ENCODE measurements at regions not wholly inside any gene's neighbourhood (a gene's known extent, or its start where the extent isn't known, plus 50 kb on each side); places are given as distances from the start of the nearest gene placed in this dataset.

- TF ChIP-seq USF1 (IDR thresholded peaks at IDR 0.05) (no peak), ZBTB7A (IDR thresholded peaks at IDR 0.05; ENCODE audit: low read depth) (no peak), TCF12 (IDR thresholded peaks at IDR 0.05; ENCODE audit: low read depth) (no peak), CREB1 (IDR thresholded peaks at IDR 0.05; ENCODE audit: low read depth) (no peak), EP300 (IDR thresholded peaks at IDR 0.05; ENCODE audit: borderline replicate concordance) (no peak), RAD21 (IDR thresholded peaks at IDR 0.05; ENCODE audit: low read depth) (no peak), YY1 (IDR thresholded peaks at IDR 0.05; ENCODE audit: low read depth) (no peak), TAF1 (IDR thresholded peaks at IDR 0.05; ENCODE audit: low read depth) (no peak), CEBPB (IDR thresholded peaks at IDR 0.05) (no peak), TEAD4 (IDR thresholded peaks at IDR 0.05) (no peak)
- TF ChIP-seq, protein P1, sequence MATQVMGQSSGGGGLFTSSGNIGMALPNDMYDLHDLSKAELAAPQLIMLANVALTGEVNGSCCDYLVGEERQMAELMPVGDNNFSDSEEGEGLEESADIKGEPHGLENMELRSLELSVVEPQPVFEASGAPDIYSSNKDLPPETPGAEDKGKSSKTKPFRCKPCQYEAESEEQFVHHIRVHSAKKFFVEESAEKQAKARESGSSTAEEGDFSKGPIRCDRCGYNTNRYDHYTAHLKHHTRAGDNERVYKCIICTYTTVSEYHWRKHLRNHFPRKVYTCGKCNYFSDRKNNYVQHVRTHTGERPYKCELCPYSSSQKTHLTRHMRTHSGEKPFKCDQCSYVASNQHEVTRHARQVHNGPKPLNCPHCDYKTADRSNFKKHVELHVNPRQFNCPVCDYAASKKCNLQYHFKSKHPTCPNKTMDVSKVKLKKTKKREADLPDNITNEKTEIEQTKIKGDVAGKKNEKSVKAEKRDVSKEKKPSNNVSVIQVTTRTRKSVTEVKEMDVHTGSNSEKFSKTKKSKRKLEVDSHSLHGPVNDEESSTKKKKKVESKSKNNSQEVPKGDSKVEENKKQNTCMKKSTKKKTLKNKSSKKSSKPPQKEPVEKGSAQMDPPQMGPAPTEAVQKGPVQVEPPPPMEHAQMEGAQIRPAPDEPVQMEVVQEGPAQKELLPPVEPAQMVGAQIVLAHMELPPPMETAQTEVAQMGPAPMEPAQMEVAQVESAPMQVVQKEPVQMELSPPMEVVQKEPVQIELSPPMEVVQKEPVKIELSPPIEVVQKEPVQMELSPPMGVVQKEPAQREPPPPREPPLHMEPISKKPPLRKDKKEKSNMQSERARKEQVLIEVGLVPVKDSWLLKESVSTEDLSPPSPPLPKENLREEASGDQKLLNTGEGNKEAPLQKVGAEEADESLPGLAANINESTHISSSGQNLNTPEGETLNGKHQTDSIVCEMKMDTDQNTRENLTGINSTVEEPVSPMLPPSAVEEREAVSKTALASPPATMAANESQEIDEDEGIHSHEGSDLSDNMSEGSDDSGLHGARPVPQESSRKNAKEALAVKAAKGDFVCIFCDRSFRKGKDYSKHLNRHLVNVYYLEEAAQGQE (IDR thresholded peaks at IDR 0.05; ENCODE audit: low read depth) = no peak
These were observed 490.7 kb downstream of the NUP35 start for GRCh38 chr2:183614799-183615435.

DNA sequence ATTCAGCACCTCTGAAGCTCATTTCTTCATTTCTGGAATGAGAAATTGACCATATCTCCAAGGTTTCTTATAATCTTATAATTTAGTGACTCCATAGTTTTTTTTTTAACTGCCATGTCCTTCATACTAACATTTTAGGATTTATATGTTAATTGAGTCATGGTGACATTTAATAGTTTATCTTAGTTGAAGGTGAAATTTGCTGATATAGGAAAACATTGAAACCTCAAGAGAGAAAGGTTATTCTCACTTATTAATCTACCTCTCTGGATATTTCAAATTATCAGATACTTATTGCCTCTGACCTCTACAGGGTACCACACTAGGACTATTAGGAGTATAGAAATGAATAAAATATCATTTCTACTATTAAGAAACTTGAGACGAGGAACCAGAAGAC is 499.0 kb downstream of the NUP35 start:
- no peak for TF ChIP-seq TEAD4 (IDR thresholded peaks at IDR 0.05)
- TF ChIP-seq CEBPB (IDR thresholded peaks at IDR 0.05) = no peak
- TF ChIP-seq, protein P1 (IDR thresholded peaks at IDR 0.05; ENCODE audit: low read depth) = no peak
- TF ChIP-seq USF1 (IDR thresholded peaks at IDR 0.05) = no peak
- no peak for TF ChIP-seq EP300 (IDR thresholded peaks at IDR 0.05; ENCODE audit: borderline replicate concordance)
- TF ChIP-seq TCF12 (IDR thresholded peaks at IDR 0.05; ENCODE audit: low read depth) = no peak
- TF ChIP-seq FOXM1 (IDR thresholded peaks at IDR 0.05; ENCODE audit: borderline replicate concordance, low read depth) = no peak
- TF ChIP-seq YY1 (IDR thresholded peaks at IDR 0.05; ENCODE audit: low read depth) = no peak
- TF ChIP-seq RAD21 (IDR thresholded peaks at IDR 0.05; ENCODE audit: low read depth) = no peak
- no peak for TF ChIP-seq EGR1 (IDR thresholded peaks at IDR 0.05)
- TF ChIP-seq, protein P2, sequence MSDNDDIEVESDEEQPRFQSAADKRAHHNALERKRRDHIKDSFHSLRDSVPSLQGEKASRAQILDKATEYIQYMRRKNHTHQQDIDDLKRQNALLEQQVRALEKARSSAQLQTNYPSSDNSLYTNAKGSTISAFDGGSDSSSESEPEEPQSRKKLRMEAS (IDR thresholded peaks at IDR 0.05) = no peak

- no peak for TF ChIP-seq TCF12 (IDR thresholded peaks at IDR 0.05; ENCODE audit: low read depth)
- no peak for TF ChIP-seq YY1 (IDR thresholded peaks at IDR 0.05; ENCODE audit: low read depth)
- TF ChIP-seq CEBPB (IDR thresholded peaks at IDR 0.05) = no peak
- no peak for TF ChIP-seq EGR1 (IDR thresholded peaks at IDR 0.05)
- TF ChIP-seq, protein P1 (IDR thresholded peaks at IDR 0.05; ENCODE audit: low read depth) = no peak
- TF ChIP-seq TEAD4 (IDR thresholded peaks at IDR 0.05) = no peak
- TF ChIP-seq NFIC (IDR thresholded peaks at IDR 0.05) = no peak
- TF ChIP-seq TAF1 (IDR thresholded peaks at IDR 0.05; ENCODE audit: low read depth) = no peak
- TF ChIP-seq USF1 (IDR thresholded peaks at IDR 0.05) = no peak
- TF ChIP-seq, protein P2 (IDR thresholded peaks at IDR 0.05) = no peak
- no peak for TF ChIP-seq FOXM1 (IDR thresholded peaks at IDR 0.05; ENCODE audit: borderline replicate concordance, low read depth)
- no peak for TF ChIP-seq EP300 (IDR thresholded peaks at IDR 0.05; ENCODE audit: borderline replicate concordance)
- TF ChIP-seq CREB1 (IDR thresholded peaks at IDR 0.05; ENCODE audit: low read depth) = no peak
- no peak for TF ChIP-seq RAD21 (IDR thresholded peaks at IDR 0.05; ENCODE audit: low read depth)
- TF ChIP-seq ZBTB7A (IDR thresholded peaks at IDR 0.05; ENCODE audit: low read depth) = no peak
These were observed 506.7 kb downstream of the NUP35 start for GRCh38 chr2:183630964-183631363.

DNA sequence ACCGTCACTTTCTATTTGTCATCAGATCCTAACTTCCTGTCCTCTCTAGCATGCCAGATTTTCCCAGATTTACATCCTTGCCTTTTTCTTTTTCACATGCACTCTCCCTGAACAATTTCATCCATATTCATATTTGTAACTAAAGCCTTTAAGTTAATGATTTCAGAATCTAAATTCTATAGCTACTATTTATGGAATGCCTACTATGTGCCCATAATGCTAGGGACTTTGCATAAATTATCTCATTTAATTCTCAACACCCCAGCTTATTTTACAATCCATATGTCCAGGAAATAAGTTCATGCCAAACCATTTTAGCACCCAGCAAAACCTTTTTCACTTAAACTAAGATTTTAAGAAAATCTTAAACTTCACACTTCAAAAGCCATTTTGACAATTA is 531.9 kb downstream of the NUP35 start:
- TF ChIP-seq USF1 (IDR thresholded peaks at IDR 0.05) (no peak), TCF12 (IDR thresholded peaks at IDR 0.05; ENCODE audit: low read depth) (no peak), YY1 (IDR thresholded peaks at IDR 0.05; ENCODE audit: low read depth) (no peak), CREB1 (IDR thresholded peaks at IDR 0.05; ENCODE audit: low read depth) (no peak), EP300 (IDR thresholded peaks at IDR 0.05; ENCODE audit: borderline replicate concordance) (no peak), TEAD4 (IDR thresholded peaks at IDR 0.05) (no peak), CEBPB (IDR thresholded peaks at IDR 0.05) (no peak), ZBTB7A (IDR thresholded peaks at IDR 0.05; ENCODE audit: low read depth) (no peak), FOXM1 (IDR thresholded peaks at IDR 0.05; ENCODE audit: borderline replicate concordance, low read depth) (no peak), RAD21 (IDR thresholded peaks at IDR 0.05; ENCODE audit: low read depth) (no peak), TAF1 (IDR thresholded peaks at IDR 0.05; ENCODE audit: low read depth) (no peak)
- TF ChIP-seq, protein P2 (IDR thresholded peaks at IDR 0.05) = no peak
